ENCODE measurements at regions not wholly inside any gene's neighbourhood (a gene's known extent, or its start where the extent isn't known, plus 50 kb on each side); places are given as distances from the start of the nearest gene placed in this dataset.

DNA sequence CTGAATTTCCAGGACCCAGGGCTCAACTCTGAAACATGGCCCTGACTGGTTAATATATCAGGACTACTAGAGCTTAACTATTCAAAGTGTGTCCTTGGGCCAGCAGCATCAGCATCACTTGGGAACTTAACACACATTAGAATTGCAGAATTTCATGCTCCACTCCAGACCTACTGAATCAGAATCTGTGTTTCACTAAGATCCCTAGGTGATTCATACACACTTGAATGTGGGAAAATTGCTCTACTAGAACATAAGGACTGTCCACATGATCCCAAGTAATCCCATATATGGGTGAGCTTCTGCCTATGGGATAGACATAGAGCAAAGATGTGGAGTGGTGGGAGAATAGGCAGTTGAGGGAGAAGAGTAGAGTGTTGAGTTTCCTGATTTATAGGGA is 192.5 kb upstream of the CLNK start:
- ChIA-PET POLR2A (no interaction called here), CTCF (no interaction called here)
- H3K27ac Mint-ChIP-seq (ENCODE audit: unreplicated experiment), result no peak overlapping the region
- H3K4me3 ChIP-seq (ENCODE audit: low read depth, low read length), result no peak overlapping the region
- H3K4me1 Mint-ChIP-seq (ENCODE audit: low read depth, unreplicated experiment), result no peaks in the 10 kb centered on the region
- H3K9me3 Mint-ChIP-seq (ENCODE audit: unreplicated experiment), result peaks cover 10% of the 10 kb centered on the region
- intact Hi-C loops (cut with micrococcal nuclease; ENCODE audit: unreplicated experiment), result no loop called here
- H3K27me3 Mint-ChIP-seq (ENCODE audit: insufficient read depth, unreplicated experiment), result no peaks in the 10 kb centered on the region
- H3K36me3 Mint-ChIP-seq (ENCODE audit: insufficient read depth, unreplicated experiment), result no peaks in the 10 kb centered on the region
- no peaks in the 10 kb centered on the region for H3K9me3 ChIP-seq
- peaks cover 4% of the 10 kb centered on the region; the same call in 1 of the 2 replicates for H3K4me1 ChIP-seq
- no peaks in the 10 kb centered on the region for H3K27me3 ChIP-seq (replicated peaks; ENCODE audit: control insufficient read depth, insufficient read depth, low read length)
- no peak overlapping the region for H3K4me3 Mint-ChIP-seq (ENCODE audit: unreplicated experiment)
- TF ChIP-seq CTCF (IDR thresholded peaks at IDR 0.05; ENCODE audit: insufficient read depth in 1 of 2, low read depth in 1 of 2, low read length in 1 of 2, severe bottlenecking in 1 of 2, unreplicated experiment in 1 of 2), result no peak
- DNase-seq, result no peak
- BruUV-seq (replicated peaks), result no TSS peak
- no peaks in the 10 kb centered on the region for H3K36me3 ChIP-seq (ENCODE audit: control insufficient read depth, insufficient read depth, low read length)

- Mint-ChIP-seq H3K27me3 (ENCODE audit: insufficient read depth, unreplicated experiment) (no peaks in the 10 kb centered on the region), H3K4me3 (ENCODE audit: unreplicated experiment) (no peak overlapping the region), H3K27ac (ENCODE audit: unreplicated experiment) (no peak overlapping the region), H3K4me1 (ENCODE audit: low read depth, unreplicated experiment) (no peaks in the 10 kb centered on the region), H3K9me3 (ENCODE audit: unreplicated experiment) (peaks cover 16% of the 10 kb centered on the region), H3K36me3 (ENCODE audit: insufficient read depth, unreplicated experiment) (peaks cover 2% of the 10 kb centered on the region)
- H3K9me3 ChIP-seq, result no peaks in the 10 kb centered on the region
- no peak for DNase-seq
- BruUV-seq (replicated peaks), result no TSS peak
- H3K4me3 ChIP-seq (ENCODE audit: low read depth, low read length), result no peak overlapping the region
- ChIA-PET CTCF (no interaction called here), POLR2A (no interaction called here)
- peaks cover 4% of the 10 kb centered on the region; the same call in 1 of the 2 replicates for H3K4me1 ChIP-seq
- TF ChIP-seq CTCF (IDR thresholded peaks at IDR 0.05; ENCODE audit: insufficient read depth in 1 of 2, low read depth in 1 of 2, low read length in 1 of 2, severe bottlenecking in 1 of 2, unreplicated experiment in 1 of 2), result no peak
- H3K27me3 ChIP-seq (replicated peaks; ENCODE audit: control insufficient read depth, insufficient read depth, low read length), result no peaks in the 10 kb centered on the region
- no peaks in the 10 kb centered on the region for H3K36me3 ChIP-seq (ENCODE audit: control insufficient read depth, insufficient read depth, low read length)
- intact Hi-C loops (cut with micrococcal nuclease; ENCODE audit: unreplicated experiment), result no loop called here
Observed at GRCh38 chr4:10875144-10875799, 190.7 kb upstream of the CLNK start.

DNA sequence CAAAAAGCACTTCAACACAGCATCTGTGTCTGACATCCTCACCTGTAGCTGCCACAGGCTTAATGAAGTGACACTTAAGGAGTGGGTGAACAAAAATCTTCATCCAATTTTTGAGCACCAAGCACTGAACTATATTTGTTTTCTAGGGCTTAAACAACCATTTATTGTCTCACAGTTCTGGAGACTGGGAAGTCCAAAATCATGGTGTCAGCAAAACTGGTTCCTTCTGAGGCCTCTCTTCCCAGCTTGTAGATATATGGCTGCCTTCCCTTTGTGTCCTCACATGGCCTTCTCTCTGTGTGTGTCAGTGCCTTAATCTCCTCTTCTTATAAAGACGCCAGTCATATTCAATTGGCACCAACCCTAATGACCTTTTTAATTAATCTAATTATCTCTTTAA is 189.2 kb upstream of the CLNK start:
- no TSS peak for BruUV-seq (replicated peaks)
- ChIA-PET POLR2A (no interaction called here), CTCF (no interaction called here)

More for the DNA sequence above, 189.2 kb upstream of the CLNK start:
- Mint-ChIP-seq H3K27ac (ENCODE audit: unreplicated experiment) (no peak overlapping the region), H3K4me1 (ENCODE audit: low read depth, unreplicated experiment) (no peaks in the 10 kb centered on the region), H3K36me3 (ENCODE audit: insufficient read depth, unreplicated experiment) (peaks cover 9% of the 10 kb centered on the region), H3K4me3 (ENCODE audit: unreplicated experiment) (no peak overlapping the region), H3K27me3 (ENCODE audit: insufficient read depth, unreplicated experiment) (no peaks in the 10 kb centered on the region), H3K9me3 (ENCODE audit: unreplicated experiment) (peaks cover 26% of the 10 kb centered on the region)
- no peaks in the 10 kb centered on the region for H3K9me3 ChIP-seq
- no peaks in the 10 kb centered on the region for H3K27me3 ChIP-seq (replicated peaks; ENCODE audit: control insufficient read depth, insufficient read depth, low read length)
- H3K36me3 ChIP-seq (ENCODE audit: control insufficient read depth, insufficient read depth, low read length), result no peaks in the 10 kb centered on the region
- no peak for TF ChIP-seq CTCF (IDR thresholded peaks at IDR 0.05; ENCODE audit: insufficient read depth in 1 of 2, low read depth in 1 of 2, low read length in 1 of 2, severe bottlenecking in 1 of 2, unreplicated experiment in 1 of 2)
- intact Hi-C loops (cut with micrococcal nuclease; ENCODE audit: unreplicated experiment), result no loop called here
- no peak for DNase-seq
- H3K4me3 ChIP-seq (ENCODE audit: low read depth, low read length), result no peak overlapping the region
- no peaks in the 10 kb centered on the region for H3K4me1 ChIP-seq
